Upper lobe of left lung (tissue), 6 donors: ENCODE measurements at regions not wholly inside any gene's neighbourhood (a gene's known extent, or its start where the extent isn't known, plus 50 kb on each side); places are given as distances from the start of the nearest gene placed in this dataset.
"Not testable (repeated sequence)": the region's sequence is repeated elsewhere in the genome, so short reads cannot be mapped to it uniquely, and the experiment has no call there.

Experiments
- ATAC-seq, 2 donors: fragments of 200-7000 bp; cut with Tn5 transposase; one replicate each; pipeline ENCODE4 v1.9.1; 2022; ENCODE audit warnings: mild to moderate bottlenecking in 2 of 2, moderate library complexity in 2 of 2; ENCODE audit not compliant: low FRiP score in 2 of 2
- DNase-seq, 2 donors: peaks; one replicate each; pipeline ENCODE4 v3.0.0-alpha.2; 2019 to 2020
- H3K27ac ChIP-seq, 4 donors: fragments of 200-600 bp; sonication (generic); one replicate each; pipeline ENCODE4 v1.5.1; 2016 to 2019
- H3K27me3 ChIP-seq, 4 donors: fragments of 200-600 bp; sonication (generic); one replicate each; pipeline ENCODE4 v1.5.1; 2017 to 2019
- H3K36me3 ChIP-seq, 4 donors: fragments of 200-600 bp; sonication (generic); one replicate each; pipeline ENCODE4 v1.5.1; 2016 to 2019
- H3K4me1 ChIP-seq, 4 donors: fragments of 200-600 bp; sonication (generic); one replicate each; pipeline ENCODE4 v1.5.1; 2018 to 2019
- H3K4me3 ChIP-seq, 4 donors: fragments of 200-600 bp; sonication (generic); one replicate each; pipeline ENCODE4 v1.5.1; 2017 to 2019; ENCODE audit warnings: mild to moderate bottlenecking in 2 of 4, moderate library complexity in 1 of 4
- H3K9me3 ChIP-seq, 4 donors: fragments of 200-600 bp; sonication (generic); one replicate each; pipeline ENCODE4 v1.5.1; 2018 to 2019
- CTCF ChIP-seq, 6 experiments: fragments of 450-650 bp in 4 of 6; fragments of 200-600 bp in 2 of 6; sonication (generic) in 2 of 6; IDR thresholded peaks; one replicate each; pipeline ENCODE4 v1.5.1; 2016 to 2019; ENCODE audit warnings: antibody characterized with exemption in 6 of 6
- EP300 ChIP-seq, 4 donors: sonication (generic); formaldehyde crosslinking; IDR thresholded peaks; one replicate each; pipeline ENCODE4 v1.5.1; 2017; ENCODE audit warnings: antibody characterized with exemption in 4 of 4, control low read depth in 2 of 4
- POLR2A ChIP-seq, 4 donors: fragments of 450-650 bp; IDR thresholded peaks; one replicate each; pipeline ENCODE4 v1.5.1; 2016 to 2017; ENCODE audit warnings: antibody characterized with exemption in 4 of 4, mild to moderate bottlenecking in 2 of 4
- POLR2AphosphoS5 ChIP-seq, 2 donors: sonication (generic); formaldehyde crosslinking; IDR thresholded peaks; one replicate each; pipeline ENCODE4 v1.5.1; 2017; ENCODE audit warnings: antibody characterized with exemption in 2 of 2
- WGBS, 2 donors: methylation state at CpG; one replicate each; pipeline ENCODE4 v1.1.5; 2017 to 2018; 5-methylcytosine and 5-hydroxymethylcytosine counted together
- donor health status: DM: no; HTN: no; CAD: no; lungs with moderate emphysema.
- donor health status: DM: no; HTN: yes; CAD: no; lungs with severe emphysema.

- Histone ChIP-seq H3K36me3 (no peaks in the 10 kb centered on the region), H3K4me3 (no peak overlapping the region), H3K4me1 (no peaks in the 10 kb centered on the region), H3K9me3 (no peaks in the 10 kb centered on the region), H3K27ac (no peak overlapping the region), H3K27me3 (no peaks in the 10 kb centered on the region)
- TF ChIP-seq POLR2AphosphoS5 (IDR thresholded peaks at IDR 0.05) (no peak), CTCF (IDR thresholded peaks at IDR 0.05) (no peak), EP300 (IDR thresholded peaks at IDR 0.05) (no peak), POLR2A (IDR thresholded peaks at IDR 0.05) (no peak)
- DNase-seq = no peak
- WGBS, 2 donors = 91 to 97% methylated on average over 1 of the region's 1 CpG
- ATAC-seq = no peak
These were observed 400.1 kb downstream of the CCDC85A start for GRCh38 chr2:56583796-56584315.

GRCh38 chr2:56587456-56587855 is 403.7 kb downstream of the CCDC85A start:
- 87 to 92% methylated on average over 1 of the region's 1 CpG for WGBS, 2 donors
- TF ChIP-seq CTCF (IDR thresholded peaks at IDR 0.05) (no peak), EP300 (IDR thresholded peaks at IDR 0.05) (no peak), POLR2AphosphoS5 (IDR thresholded peaks at IDR 0.05) (no peak), POLR2A (IDR thresholded peaks at IDR 0.05) (no peak)
- H3K27ac ChIP-seq = no peak overlapping the region
- no peaks in the 10 kb centered on the region for H3K27me3 ChIP-seq
- no peaks in the 10 kb centered on the region for H3K4me1 ChIP-seq
- DNase-seq (no peak), ATAC-seq (no peak)
- no peaks in the 10 kb centered on the region for H3K36me3 ChIP-seq
- no peak overlapping the region for H3K4me3 ChIP-seq
- H3K9me3 ChIP-seq = no peaks in the 10 kb centered on the region

GRCh38 chr2:56589194-56589593 is 405.4 kb downstream of the CCDC85A start:
- H3K27me3 ChIP-seq = no peaks in the 10 kb centered on the region
- WGBS, 2 donors = 71 to 81% methylated on average over 1 of the region's 1 CpG
- H3K4me1 ChIP-seq = no peaks in the 10 kb centered on the region
- TF ChIP-seq EP300 (IDR thresholded peaks at IDR 0.05) (no peak), CTCF (IDR thresholded peaks at IDR 0.05) (no peak), POLR2A (IDR thresholded peaks at IDR 0.05) (no peak), POLR2AphosphoS5 (IDR thresholded peaks at IDR 0.05) (no peak)
- H3K9me3 ChIP-seq = no peaks in the 10 kb centered on the region
- H3K27ac ChIP-seq = no peak overlapping the region
- H3K36me3 ChIP-seq = no peaks in the 10 kb centered on the region
- DNase-seq = no peak
- ATAC-seq = no peak
- no peak overlapping the region for H3K4me3 ChIP-seq

- Histone ChIP-seq H3K9me3 (no peaks in the 10 kb centered on the region), H3K27ac (no peak overlapping the region), H3K36me3 (no peaks in the 10 kb centered on the region), H3K4me1 (no peaks in the 10 kb centered on the region), H3K4me3 (no peak overlapping the region), H3K27me3 (no peaks in the 10 kb centered on the region)
- TF ChIP-seq POLR2AphosphoS5 (IDR thresholded peaks at IDR 0.05) (no peak), CTCF (IDR thresholded peaks at IDR 0.05) (no peak), EP300 (IDR thresholded peaks at IDR 0.05) (no peak), POLR2A (IDR thresholded peaks at IDR 0.05) (no peak)
- DNase-seq (no peak), ATAC-seq (no peak)
These were observed 406.0 kb downstream of the CCDC85A start for GRCh38 chr2:56589835-56590234.

GRCh38 chr2:56590611-56591010 is 406.8 kb downstream of the CCDC85A start:
- H3K4me1 ChIP-seq = no peaks in the 10 kb centered on the region
- H3K9me3 ChIP-seq = no peaks in the 10 kb centered on the region
- ATAC-seq = no peak
- WGBS, 2 donors = 50 to 55% methylated on average over 3 of the region's 3 CpGs
- TF ChIP-seq POLR2A (IDR thresholded peaks at IDR 0.05) (no peak), EP300 (IDR thresholded peaks at IDR 0.05) (no peak), POLR2AphosphoS5 (IDR thresholded peaks at IDR 0.05) (no peak), CTCF (IDR thresholded peaks at IDR 0.05) (no peak)
- no peak overlapping the region for H3K27ac ChIP-seq
- H3K4me3 ChIP-seq = no peak overlapping the region
- no peaks in the 10 kb centered on the region for H3K27me3 ChIP-seq
- DNase-seq = no peak
- no peaks in the 10 kb centered on the region for H3K36me3 ChIP-seq

- H3K27me3 ChIP-seq, H3K36me3 ChIP-seq, H3K9me3 ChIP-seq, ATAC-seq, H3K4me3 ChIP-seq, DNase-seq, H3K4me1 ChIP-seq, H3K27ac ChIP-seq: not testable (repeated sequence)
- 75 to 79% methylated on average over 9 of the region's 9 CpGs for WGBS, 2 donors
These were observed 422.3 kb downstream of the CCDC85A start for GRCh38 chr2:56606086-56606485.
